A673 (cell line): ENCODE measurements at regions not wholly inside any gene's neighbourhood (a gene's known extent, or its start where the extent isn't known, plus 50 kb on each side); places are given as distances from the start of the nearest gene placed in this dataset.

Experiments used
- BruUV-seq: library from RNA; stranded (reverse); fragments of 400-500 nt; replicated peaks from 2 replicates; lab custom pipeline; 2021; lab: Mats Ljungman, UMichigan
- CTCF ChIA-PET: fragments of 300-600 bp; sonication (Branson Sonifier 250); formaldehyde crosslinking; loops from one replicate; lab custom pipeline; 2022; ENCODE audit warnings: antibody characterized with exemption; lab: Charles Lee
- POLR2A ChIA-PET: fragments of 300-600 bp; sonication (Branson Sonifier 250); formaldehyde crosslinking; loops from one replicate; lab custom pipeline; 2022; ENCODE audit warnings: antibody characterized with exemption; ENCODE audit not compliant: low non-redundant PET; lab: Charles Lee
- DNase-seq: peaks from one replicate; pipeline ENCODE4 v3.0.0-alpha.2; 2015; ENCODE audit warnings: low spot score
- H3K27ac ChIP-seq: fragments of 200-600 bp; sonication (generic); 2 replicates; pipeline ENCODE4 v1.5.1; 2016; ENCODE audit warnings: mixed run types, low read depth, mild to moderate bottlenecking, mixed read lengths, antibody characterized with exemption, low read length; ENCODE audit not compliant: poor library complexity, severe bottlenecking
- H3K27me3 ChIP-seq: fragments of 200-600 bp; sonication (generic); replicated peaks from 2 replicates; pipeline ENCODE4 v1.6.1; 2017; ENCODE audit warnings: mixed run types, low read depth, mild to moderate bottlenecking, mixed read lengths, antibody characterized with exemption, low read length; ENCODE audit not compliant: insufficient read depth, poor library complexity
- H3K36me3 ChIP-seq: fragments of 200-600 bp; sonication (generic); 2 replicates; pipeline ENCODE4 v1.6.1; 2016; ENCODE audit warnings: mixed run types, mild to moderate bottlenecking, mixed read lengths, antibody characterized with exemption, low read length; ENCODE audit not compliant: insufficient read depth, poor library complexity, severe bottlenecking
- H3K4me1 ChIP-seq: fragments of 200-600 bp; sonication (generic); 2 replicates; pipeline ENCODE4 v1.6.1; 2017; ENCODE audit warnings: mixed run types, mild to moderate bottlenecking, mixed read lengths, antibody characterized with exemption, low read length; ENCODE audit not compliant: insufficient read depth, poor library complexity, severe bottlenecking
- H3K4me3 ChIP-seq: fragments of 200-600 bp; sonication (generic); 2 replicates; pipeline ENCODE4 v1.5.1; 2016; ENCODE audit warnings: low read depth, mixed run types, mild to moderate bottlenecking, mixed read lengths, low read length; ENCODE audit not compliant: poor library complexity, severe bottlenecking
- H3K9me3 ChIP-seq: fragments of 200-600 bp; sonication (generic); 2 replicates; pipeline ENCODE4 v1.6.1; 2016; ENCODE audit warnings: mixed run types, low read depth, mild to moderate bottlenecking, mixed read lengths, antibody characterized with exemption, low read length; ENCODE audit not compliant: poor library complexity, severe bottlenecking
- CTCF ChIP-seq: fragments of 300-800, 200-600 bp; sonication (generic); conservative IDR thresholded peaks from 2 replicates; pipeline ENCODE4 v1.5.1; 2017; ENCODE audit warnings: low read depth, mild to moderate bottlenecking, antibody characterized with exemption, low read length, moderate library complexity, mixed read lengths
- EZH2 ChIP-seq: fragments of 200-600 bp; sonication (generic); IDR thresholded peaks from 2 replicates; pipeline ENCODE4 v1.6.1; 2017; ENCODE audit warnings: borderline replicate concordance, low read depth, mild to moderate bottlenecking, mixed read lengths, antibody characterized with exemption, low read length; ENCODE audit not compliant: poor library complexity, severe bottlenecking
- intact Hi-C: fragments of 100-400 bp; cut with micrococcal nuclease; formaldehyde crosslinking; loops from one replicate; pipeline ENCODE4 v1.10.0; 2022; ENCODE audit not compliant: unreplicated experiment

DNA sequence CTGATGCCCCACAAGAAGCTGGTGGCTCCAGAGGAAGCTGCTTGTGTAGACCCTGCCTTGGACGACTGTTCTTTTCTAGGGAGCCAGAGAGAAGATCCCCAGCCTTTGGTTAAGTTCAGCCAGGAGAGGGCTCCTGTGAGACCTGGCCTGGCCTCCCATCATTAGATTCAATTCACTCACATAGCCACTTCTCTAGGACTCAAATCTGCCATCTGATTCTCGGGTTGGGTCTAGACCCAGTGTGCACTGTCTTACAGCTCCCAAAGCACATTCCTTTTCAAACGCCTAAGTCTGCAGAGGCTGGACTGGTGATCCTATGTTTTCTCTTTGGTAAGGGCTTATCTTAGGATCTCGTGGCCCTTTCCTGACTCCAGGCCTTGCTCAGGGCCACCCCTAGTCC is 81.7 kb upstream of the NPHP3 start:
- DNase-seq: no peak
- TF ChIP-seq EZH2 (no peak), CTCF (peak; percentile 30)
- Histone ChIP-seq H3K4me1 (no peaks in the 10 kb centered on the region), H3K27ac (no peak overlapping the region), H3K9me3 (no peaks in the 10 kb centered on the region), H3K4me3 (no peak overlapping the region), H3K27me3 (no peaks in the 10 kb centered on the region), H3K36me3 (no peaks in the 10 kb centered on the region)
- intact Hi-C loops: no loop called here
- no TSS peak for BruUV-seq
- POLR2A ChIA-PET: no interaction called here
- CTCF ChIA-PET: no interaction called here

GRCh38 chr3:132800958-132801357 is 78.7 kb upstream of the NPHP3 start:
- no TSS peak for BruUV-seq
- Histone ChIP-seq H3K36me3 (no peaks in the 10 kb centered on the region), H3K27ac (no peak overlapping the region), H3K4me3 (no peak overlapping the region), H3K4me1 (no peaks in the 10 kb centered on the region), H3K27me3 (no peaks in the 10 kb centered on the region), H3K9me3 (no peaks in the 10 kb centered on the region)
- DNase-seq: no peak
- ChIA-PET CTCF (no interaction called here), POLR2A (no interaction called here)
- intact Hi-C loops: no loop called here
- no peak for TF ChIP-seq CTCF
- no peak for TF ChIP-seq EZH2

- no peak overlapping the region for H3K27ac ChIP-seq
- intact Hi-C loops: no loop called here
- H3K4me1 ChIP-seq: peaks cover 19% of the 10 kb centered on the region
- H3K4me3 ChIP-seq: no peak overlapping the region
- no peaks in the 10 kb centered on the region for H3K9me3 ChIP-seq
- no peaks in the 10 kb centered on the region for H3K36me3 ChIP-seq
- peaks cover 44% of the 10 kb centered on the region for H3K27me3 ChIP-seq
- CTCF ChIA-PET: no interaction called here
- no peak for DNase-seq
- TF ChIP-seq CTCF (no peak), EZH2 (no peak)
- BruUV-seq: no TSS peak
- POLR2A ChIA-PET: no interaction called here
Observed at GRCh38 chr3:132790806-132791205, 68.6 kb upstream of the NPHP3 start.
